ENCODE measurements at regions not wholly inside any gene's neighbourhood (a gene's known extent, or its start where the extent isn't known, plus 50 kb on each side); places are given as distances from the start of the nearest gene placed in this dataset.

DNA sequence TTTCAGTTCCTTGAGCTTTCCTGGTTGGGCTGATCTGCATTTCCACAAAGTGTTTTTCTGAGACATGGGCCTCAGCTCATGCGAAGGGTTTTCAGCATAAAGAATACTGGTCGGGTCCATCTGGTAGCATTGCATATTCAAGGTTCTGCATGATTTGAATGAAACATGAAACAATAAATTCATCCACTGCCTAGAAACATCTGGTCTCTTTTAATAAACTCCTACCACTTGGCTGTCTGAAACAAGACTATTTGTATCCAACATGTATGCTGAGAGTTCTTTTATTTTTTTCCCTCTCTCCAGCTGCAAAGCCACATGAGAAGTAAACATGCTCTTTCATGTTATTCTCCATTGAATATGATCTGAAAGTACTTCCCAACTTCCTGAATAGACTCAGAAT, 314.9 kb upstream of the SOX11 start:
- no peak for DNase-seq

DNA sequence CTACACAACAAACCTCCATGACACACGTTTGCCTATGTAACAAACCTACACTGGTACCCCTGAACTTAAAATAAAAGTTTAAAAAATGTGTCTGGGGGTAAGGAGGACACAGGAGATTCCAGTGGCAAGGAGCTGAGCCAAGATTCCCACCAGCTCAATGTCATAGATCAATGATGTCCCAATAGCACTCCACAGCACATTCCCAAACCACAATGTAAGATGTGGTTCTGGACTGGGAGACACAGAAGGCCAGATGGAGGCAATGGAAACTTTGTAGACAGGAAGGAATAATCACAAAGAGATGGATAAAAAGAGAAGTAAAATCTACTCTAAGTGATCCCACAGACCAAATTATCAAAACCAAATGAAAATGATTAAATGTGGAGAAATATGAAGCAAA, 312.4 kb upstream of the SOX11 start:
- DNase-seq = no peak

DNA sequence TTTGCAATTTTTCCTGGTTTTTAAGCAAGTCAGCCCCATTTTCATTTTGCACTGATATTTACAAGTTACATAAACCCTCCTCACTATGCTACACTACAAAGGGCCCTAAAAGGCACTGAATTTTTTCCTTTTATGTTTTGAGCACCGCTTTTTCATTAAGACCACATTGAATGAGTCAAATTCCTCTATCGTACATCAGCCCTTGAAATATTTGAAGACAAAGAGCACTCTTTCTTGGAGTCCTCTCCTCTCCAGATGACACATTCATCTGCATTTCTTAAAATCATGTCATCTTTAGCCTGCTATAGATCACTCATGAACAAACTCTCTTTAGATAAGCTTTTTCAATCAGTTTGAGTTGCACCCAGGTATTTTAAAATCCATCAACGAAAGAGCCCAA, 306.6 kb upstream of the SOX11 start:
- DNase-seq = no peak

GRCh38 chr2:5387406-5387805, 304.8 kb upstream of the SOX11 start:
- no peak for DNase-seq

- DNase-seq = no peak
Measured at GRCh38 chr2:5389740-5390139, 302.4 kb upstream of the SOX11 start.

- no peak for DNase-seq
Measured at GRCh38 chr2:5391362-5391761, 300.8 kb upstream of the SOX11 start.

- DNase-seq = peak; percentile 0 to 7
Measured at GRCh38 chr2:5392658-5393057, 299.5 kb upstream of the SOX11 start.

GRCh38 chr2:5393474-5393873, 298.7 kb upstream of the SOX11 start:
- no peak for DNase-seq

DNA sequence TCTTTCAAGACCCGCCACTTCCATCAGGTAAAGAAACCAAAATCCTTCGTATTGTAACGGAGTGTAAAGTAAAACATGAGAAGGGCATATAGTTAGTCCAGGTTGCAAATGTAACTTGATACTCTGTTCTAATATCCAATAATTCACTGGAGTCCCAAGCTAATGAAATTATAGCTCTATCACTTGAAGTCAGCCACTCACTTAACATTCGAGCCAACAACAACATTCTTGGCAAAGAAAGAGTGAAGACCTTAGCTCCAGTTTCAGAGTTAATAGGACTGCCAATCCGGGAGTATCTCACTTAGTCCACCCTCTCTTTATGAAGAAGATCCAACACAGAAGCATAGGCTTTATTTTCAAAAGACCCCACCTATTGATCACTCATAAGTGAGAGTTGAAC, 298.0 kb upstream of the SOX11 start:
- no peak for DNase-seq

- no peak for DNase-seq
Measured at GRCh38 chr2:5401115-5401657, 291.0 kb upstream of the SOX11 start.

DNA sequence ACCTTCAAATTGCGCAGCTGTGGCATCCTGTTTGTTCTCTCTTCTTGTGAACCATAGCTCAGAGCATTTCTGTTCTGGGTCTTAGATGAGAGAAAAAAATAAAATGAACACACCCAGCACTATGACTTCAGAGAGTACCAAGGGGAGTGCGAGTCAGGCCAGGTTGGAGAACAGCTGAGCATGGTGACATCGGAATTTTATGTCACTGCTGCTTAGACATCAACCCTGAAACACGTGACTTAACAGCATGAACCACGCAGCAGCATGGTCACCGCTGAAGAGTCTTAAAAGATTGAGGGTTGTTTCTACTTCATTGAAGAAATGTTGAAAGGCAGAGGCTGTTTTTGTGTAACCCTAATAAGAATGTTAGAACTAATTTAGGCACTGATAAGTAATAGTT, 288.8 kb upstream of the SOX11 start:
- no peak for DNase-seq

DNA sequence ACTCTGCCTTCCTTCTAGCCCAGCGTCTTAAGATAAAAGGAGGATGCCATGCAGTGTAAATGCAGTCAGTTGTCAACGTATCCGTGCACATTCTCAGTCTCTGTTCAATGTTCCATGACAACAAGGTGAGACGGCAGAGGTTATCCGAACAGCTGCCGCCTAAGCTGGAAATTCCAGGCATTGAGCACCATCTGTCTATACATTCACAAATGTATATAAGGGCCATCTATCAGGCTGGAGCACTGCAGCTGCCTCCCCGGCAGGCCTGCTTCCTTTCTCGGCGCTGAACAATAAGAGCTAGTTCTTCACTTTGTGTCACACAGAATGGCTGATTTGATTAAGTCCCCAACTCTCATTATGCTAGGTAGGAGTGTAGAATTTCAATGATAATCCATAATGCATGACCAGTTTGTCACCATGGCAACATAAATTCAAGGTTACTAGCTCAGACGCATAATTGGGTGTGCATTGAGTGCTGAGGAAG, 282.2 kb upstream of the SOX11 start:
- no peak for DNase-seq

DNA sequence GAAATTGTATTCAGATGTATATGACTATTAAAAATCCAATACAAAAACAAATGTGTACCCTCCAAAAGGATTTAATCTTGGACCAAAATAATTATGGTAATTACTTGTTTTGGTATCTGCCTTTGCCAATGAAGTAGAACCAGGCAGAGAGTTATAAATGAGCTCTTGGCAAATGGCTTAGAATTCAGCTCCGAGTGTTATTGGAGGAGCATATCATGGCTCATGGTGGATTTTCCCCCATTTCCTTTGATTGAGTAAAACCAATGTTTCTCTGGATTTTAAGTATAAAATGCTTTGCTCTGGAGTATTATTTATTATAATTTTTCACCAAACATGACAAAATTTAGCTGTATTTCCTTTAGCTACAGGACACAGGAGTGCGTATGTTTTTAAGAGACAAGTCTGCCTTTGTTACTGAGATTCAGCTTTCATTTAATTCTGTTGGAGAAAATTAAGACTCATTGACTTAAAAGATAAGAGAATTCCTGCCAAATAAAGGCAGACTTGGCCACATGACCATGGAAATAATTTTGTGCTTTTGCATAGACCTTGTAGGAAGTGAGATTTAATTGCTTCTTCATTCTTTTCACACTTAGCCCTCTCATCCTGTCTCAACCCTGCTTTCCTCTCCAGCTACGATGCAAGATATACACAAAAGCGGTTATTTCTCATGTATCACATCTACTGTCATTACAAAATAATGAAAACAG, 281.0 kb upstream of the SOX11 start:
- DNase-seq = no peak

- no peak for DNase-seq
Measured at GRCh38 chr2:5412001-5412400, 280.2 kb upstream of the SOX11 start.

GRCh38 chr2:5433855-5434254, 258.3 kb upstream of the SOX11 start:
- DNase-seq = no peak

- no peak for DNase-seq
Measured at GRCh38 chr2:5437375-5437774, 254.8 kb upstream of the SOX11 start.

- DNase-seq = no peak
Measured at GRCh38 chr2:5440174-5440573, 252.0 kb upstream of the SOX11 start.

DNA sequence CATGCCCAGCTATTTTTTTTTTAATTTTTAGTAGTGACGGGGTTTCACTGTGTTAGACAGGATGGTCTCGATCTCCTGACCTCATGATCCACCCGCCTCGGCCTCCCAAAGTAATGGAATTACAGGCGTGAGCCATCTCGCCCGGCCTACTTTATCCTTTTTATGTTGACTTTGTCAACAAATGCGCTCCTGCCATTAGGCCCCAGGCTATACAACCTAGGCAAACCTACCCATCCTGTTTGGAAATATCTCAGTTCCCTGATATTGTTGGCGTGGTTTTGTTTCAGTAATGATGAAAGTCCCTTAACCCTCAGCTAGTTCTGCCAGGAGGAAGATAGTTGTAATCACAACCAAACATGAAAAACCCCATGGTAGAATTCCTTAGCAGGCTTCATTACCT, 249.4 kb upstream of the SOX11 start:
- DNase-seq = no peak

DNA sequence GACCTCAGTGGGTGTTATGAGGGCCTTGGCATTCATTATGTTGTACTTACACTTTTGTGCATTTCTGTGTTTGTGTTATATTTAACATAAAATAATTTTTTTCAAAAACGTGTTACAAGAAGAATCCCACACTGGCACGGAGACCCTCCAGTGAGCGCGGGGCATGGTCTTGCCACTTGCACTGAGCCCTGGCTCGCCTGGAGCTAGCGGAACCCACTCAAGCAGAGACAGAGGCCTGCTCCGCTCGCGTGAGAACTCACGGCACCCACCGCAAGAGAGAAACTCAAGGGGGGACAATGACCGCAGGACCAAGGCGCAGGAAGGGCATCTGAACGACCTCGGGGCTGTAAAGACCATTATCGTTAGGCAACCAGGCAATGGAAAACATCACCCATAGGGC, 248.0 kb upstream of the SOX11 start:
- DNase-seq = no peak

- DNase-seq = no peak
Measured at GRCh38 chr2:5444854-5445253, 247.3 kb upstream of the SOX11 start.

- no peak for DNase-seq
Measured at GRCh38 chr2:5449867-5450266, 242.3 kb upstream of the SOX11 start.

GRCh38 chr2:5453220-5454050, 238.7 kb upstream of the SOX11 start:
- no peak for DNase-seq

GRCh38 chr2:5454051-5454390, 238.2 kb upstream of the SOX11 start:
- no peak for DNase-seq

DNA sequence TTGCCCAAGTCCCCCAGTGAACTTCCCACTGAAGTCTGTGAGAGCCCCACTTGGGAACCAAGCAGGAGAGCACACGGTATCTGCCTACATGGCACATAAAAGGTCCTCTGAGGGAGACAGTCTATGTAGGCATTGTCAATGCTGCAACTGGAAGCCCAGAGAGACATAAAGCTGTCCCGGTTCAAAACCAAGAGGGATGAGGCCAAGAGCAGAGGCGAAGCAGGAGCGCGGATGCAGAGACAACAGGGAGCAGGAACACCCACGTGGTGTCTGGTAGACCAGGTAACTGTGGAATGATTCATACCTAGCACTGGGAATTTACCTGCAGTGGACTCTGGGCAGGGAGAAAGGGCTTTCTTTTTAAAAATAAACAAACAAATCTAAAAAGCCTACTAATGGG, 233.1 kb upstream of the SOX11 start:
- DNase-seq = no peak

Data from inflammatory macrophage treated with lipopolysaccharide for 1 hour (primary cell).